ENCODE measurements at regions not wholly inside any gene's neighbourhood (a gene's known extent, or its start where the extent isn't known, plus 50 kb on each side); places are given as distances from the start of the nearest gene placed in this dataset.

GRCh38 chr15:69980341-69981059 lies 117.2 kb downstream of the TLE3 start:
- DNase-seq (ENCODE audit: insufficient read length, low spot score), result no peak
- no peak for FAIRE-seq

GRCh38 chr15:69982037-69982436 lies 115.7 kb downstream of the TLE3 start:
- DNase-seq (ENCODE audit: insufficient read length, low spot score), result no peak
- FAIRE-seq, result no peak

- FAIRE-seq (no peak), DNase-seq (ENCODE audit: insufficient read length, low spot score) (peak; percentile 69)
Measured at GRCh38 chr15:69983696-69984265, 113.9 kb downstream of the TLE3 start.

GRCh38 chr15:69987492-69988489 lies 109.9 kb downstream of the TLE3 start:
- FAIRE-seq, result peak; percentile 57
- DNase-seq (ENCODE audit: insufficient read length, low spot score), result peak; percentile 53

- FAIRE-seq, result no peak
- DNase-seq (ENCODE audit: insufficient read length, low spot score), result no peak
Measured at GRCh38 chr15:69988541-69989225, 109.0 kb downstream of the TLE3 start.

GRCh38 chr15:69990566-69991421 lies 106.9 kb downstream of the TLE3 start:
- FAIRE-seq, result peak; percentile 69

GRCh38 chr15:69991551-69991980 lies 106.2 kb downstream of the TLE3 start:
- DNase-seq (ENCODE audit: insufficient read length, low spot score) (no peak), FAIRE-seq (no peak)

More at GRCh38 chr15:69990566-69991421, 106.9 kb downstream of the TLE3 start:
- no peak for DNase-seq (ENCODE audit: insufficient read length, low spot score)

- no peak for FAIRE-seq
- DNase-seq (ENCODE audit: insufficient read length, low spot score), result no peak
Measured at GRCh38 chr15:69992348-69992747, 105.4 kb downstream of the TLE3 start.

- DNase-seq (ENCODE audit: insufficient read length, low spot score) (no peak), FAIRE-seq (no peak)
Measured at GRCh38 chr15:69994429-69995205, 103.1 kb downstream of the TLE3 start.

GRCh38 chr15:69996321-69997160 lies 101.2 kb downstream of the TLE3 start:
- no peak for DNase-seq (ENCODE audit: insufficient read length, low spot score)
- FAIRE-seq, result no peak

- DNase-seq (ENCODE audit: insufficient read length, low spot score) (no peak), FAIRE-seq (no peak)
Measured at GRCh38 chr15:69997161-69997485, 100.6 kb downstream of the TLE3 start.
